ENCODE measurements at regions not wholly inside any gene's neighbourhood (a gene's known extent, or its start where the extent isn't known, plus 50 kb on each side); places are given as distances from the start of the nearest gene placed in this dataset.

DNA sequence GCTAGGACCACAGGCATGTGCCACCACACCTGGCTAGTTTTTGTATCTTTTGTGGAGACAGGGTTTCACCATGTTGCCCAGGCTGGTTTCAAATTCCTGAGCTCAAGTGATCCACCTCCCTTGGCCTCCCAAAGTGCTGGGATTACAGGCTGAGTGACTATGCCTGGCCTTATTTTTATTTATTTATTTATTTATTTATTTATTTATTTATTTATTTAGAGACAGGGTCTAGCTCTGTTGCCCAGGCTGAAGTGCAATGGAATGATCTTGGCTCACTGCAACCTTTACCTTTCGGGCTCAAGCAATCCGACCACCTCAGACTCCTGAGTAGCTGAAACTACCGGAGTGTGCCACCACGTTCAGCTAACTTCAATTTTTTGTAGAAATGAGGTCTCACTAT, 117.0 kb upstream of the MAX start:
- no peak for ATAC-seq (ENCODE audit: low read depth)

More for the DNA sequence above, 117.0 kb upstream of the MAX start:
- Histone ChIP-seq H4K5ac (ENCODE audit: low read depth, low read length) (no peak overlapping the region), H3K18ac (ENCODE audit: low read depth, low read length) (no peak overlapping the region), H2AK5ac (ENCODE audit: low read depth, low read length) (no peak overlapping the region), H3K4ac (ENCODE audit: low read depth, low read length) (no peak overlapping the region), H2BK5ac (ENCODE audit: low read depth, low read length, poor library complexity, severe bottlenecking) (no peak overlapping the region), H2BK120ac (ENCODE audit: low read depth, low read length) (no peak overlapping the region), H3K23ac (ENCODE audit: low read depth, low read length) (no peak overlapping the region), H2BK20ac (ENCODE audit: low read depth, low read length) (no peak overlapping the region), H3K27ac (ENCODE audit: insufficient read depth, low read length) (no peak overlapping the region), H4K8ac (ENCODE audit: low read depth in 2 of 2, low read length in 2 of 2) (no peak overlapping the region), H2AFZ (replicated peaks; ENCODE audit: low read length, poor library complexity) (no peak overlapping the region), H3K36me3 (ENCODE audit: control insufficient read depth, insufficient read depth, low read length) (no peaks in the 10 kb centered on the region), H4K91ac (ENCODE audit: insufficient read depth, low read depth, low read length) (no peak overlapping the region), H3K79me1 (ENCODE audit: low read depth in 1 of 2, low read length in 2 of 2) (no peaks in the 10 kb centered on the region), H3K4me2 (ENCODE audit: low read depth, low read length) (no peak overlapping the region), H3K9ac (ENCODE audit: low read depth, low read length) (no peak overlapping the region), H3K27me3 (ENCODE audit: control insufficient read depth, insufficient read depth, low read length) (no peaks in the 10 kb centered on the region), H3K56ac (ENCODE audit: extremely low read depth, insufficient read depth, low read length) (no peak overlapping the region), H3K9me1 (ENCODE audit: insufficient read depth, low read length) (peaks cover 2% of the 10 kb centered on the region; the same call in 1 of the 2 replicates), H2BK15ac (ENCODE audit: low read depth, low read length) (no peak overlapping the region), H4K20me1 (ENCODE audit: insufficient read depth, low read length) (no peaks in the 10 kb centered on the region), H2AK9ac (replicated peaks; ENCODE audit: low read depth, low read length, poor library complexity) (no peak overlapping the region), H3K9me3 (ENCODE audit: control insufficient read depth, insufficient read depth, low read length) (no peaks in the 10 kb centered on the region), H3K14ac (replicated peaks; ENCODE audit: low read depth, low read length) (no peak overlapping the region), H3K4me3 (ENCODE audit: insufficient read depth, low read depth, low read length) (no peak overlapping the region), H3K4me1 (ENCODE audit: control insufficient read depth, insufficient read depth, low read length) (no peaks in the 10 kb centered on the region)
- no peak for DNase-seq
- POLR2A ChIA-PET (ENCODE audit: unreplicated experiment), result no interaction called here
- CTCF ChIA-PET, result no interaction called here
- intact Hi-C loops (cut with micrococcal nuclease) (no loop called here), dilution Hi-C loops (cut with HindIII; ENCODE audit: low sequenced_read_pairs, unreplicated experiment) (no loop called here), in situ Hi-C loops (cut with MboI; ENCODE audit: low sequenced_read_pairs) (no loop called here)
- whole genome bisulfite sequencing, 2 experiments (ENCODE audit: extremely low coverage in 2 of 2, insufficient read length in 1 of 2), result no CpG with 5 or more reads among the region's 4 CpGs
- no peak for TF ChIP-seq MAFK (IDR thresholded peaks at IDR 0.05; ENCODE audit: low read depth, low read length)
- no peak for TF ChIP-seq CHD1 (IDR thresholded peaks at IDR 0.05; ENCODE audit: low read depth, low read length)
- no peak for TF ChIP-seq FOS (IDR thresholded peaks at IDR 0.05; ENCODE audit: low read depth, low read length)
- no peak for TF ChIP-seq RCOR1 (IDR thresholded peaks at IDR 0.05; ENCODE audit: insufficient replicate concordance, low read length)
- TF ChIP-seq USF2 (IDR thresholded peaks at IDR 0.05; ENCODE audit: low read depth, low read length), result no peak
- TF ChIP-seq CEBPB (IDR thresholded peaks at IDR 0.05; ENCODE audit: low read depth, low read length), result no peak
- TF ChIP-seq SMC3 (IDR thresholded peaks at IDR 0.05; ENCODE audit: low read depth, low read length), result no peak
- no peak for TF ChIP-seq CTCF (conservative IDR thresholded peaks at IDR 0.05; ENCODE audit: low read depth, low read length)
- TF ChIP-seq RAD21 (IDR thresholded peaks at IDR 0.05; ENCODE audit: low read length), result no peak
- TF ChIP-seq, protein P1, sequence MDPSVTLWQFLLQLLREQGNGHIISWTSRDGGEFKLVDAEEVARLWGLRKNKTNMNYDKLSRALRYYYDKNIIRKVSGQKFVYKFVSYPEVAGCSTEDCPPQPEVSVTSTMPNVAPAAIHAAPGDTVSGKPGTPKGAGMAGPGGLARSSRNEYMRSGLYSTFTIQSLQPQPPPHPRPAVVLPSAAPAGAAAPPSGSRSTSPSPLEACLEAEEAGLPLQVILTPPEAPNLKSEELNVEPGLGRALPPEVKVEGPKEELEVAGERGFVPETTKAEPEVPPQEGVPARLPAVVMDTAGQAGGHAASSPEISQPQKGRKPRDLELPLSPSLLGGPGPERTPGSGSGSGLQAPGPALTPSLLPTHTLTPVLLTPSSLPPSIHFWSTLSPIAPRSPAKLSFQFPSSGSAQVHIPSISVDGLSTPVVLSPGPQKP (IDR thresholded peaks at IDR 0.05; ENCODE audit: borderline replicate concordance, low read depth, low read length), result no peak
- no peak for TF ChIP-seq POLR2A (IDR thresholded peaks at IDR 0.05; ENCODE audit: low read depth, low read length)
- TF ChIP-seq MXI1 (IDR thresholded peaks at IDR 0.05; ENCODE audit: borderline replicate concordance, low read depth, low read length), result no peak
- no peak for TF ChIP-seq NFE2L2 (IDR thresholded peaks at IDR 0.05; ENCODE audit: low read depth, low read length)
- TF ChIP-seq BHLHE40 (IDR thresholded peaks at IDR 0.05; ENCODE audit: low read depth, low read length), result no peak
- TF ChIP-seq RFX5 (IDR thresholded peaks at IDR 0.05; ENCODE audit: low read depth, low read length), result no peak
- TF ChIP-seq MAZ (IDR thresholded peaks at IDR 0.05; ENCODE audit: borderline replicate concordance, low read depth, low read length), result no peak
- no TSS peak for BruUV-seq (replicated peaks)

Data from IMR-90 (cell line).